GM21515 (cell line): ENCODE measurements at regions not wholly inside any gene's neighbourhood (a gene's known extent, or its start where the extent isn't known, plus 50 kb on each side); places are given as distances from the start of the nearest gene placed in this dataset.
"Not testable (repeated sequence)": the region's sequence is repeated elsewhere in the genome, so short reads cannot be mapped to it uniquely, and the experiment has no call there.

Experiments used
- ATAC-seq: cut with Tn5 transposase; IDR thresholded peaks from one replicate; pipeline ENCODE4 v1.9.1; 2021; ENCODE audit not compliant: unreplicated experiment

DNA sequence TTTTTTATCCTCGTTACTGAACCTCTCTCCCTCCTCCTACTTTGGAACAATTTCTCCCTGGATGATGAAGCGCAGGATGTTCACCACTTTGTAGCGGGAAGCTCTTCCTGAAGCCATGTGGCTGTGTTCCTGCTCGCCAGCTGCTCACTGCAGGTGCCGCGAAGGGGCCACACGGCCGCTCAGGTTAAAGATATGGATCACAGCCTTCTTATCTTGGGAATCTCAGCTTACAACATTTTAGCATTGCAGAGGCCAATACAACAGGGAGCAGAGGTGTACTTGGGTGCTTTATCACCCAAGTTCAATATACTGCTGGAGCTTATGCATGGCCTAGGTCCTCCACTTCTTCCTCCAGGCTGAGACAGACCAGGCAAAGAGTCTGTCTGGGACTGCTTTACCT, 201.2 kb upstream of the G2E3 start:
- ATAC-seq: no peak

DNA sequence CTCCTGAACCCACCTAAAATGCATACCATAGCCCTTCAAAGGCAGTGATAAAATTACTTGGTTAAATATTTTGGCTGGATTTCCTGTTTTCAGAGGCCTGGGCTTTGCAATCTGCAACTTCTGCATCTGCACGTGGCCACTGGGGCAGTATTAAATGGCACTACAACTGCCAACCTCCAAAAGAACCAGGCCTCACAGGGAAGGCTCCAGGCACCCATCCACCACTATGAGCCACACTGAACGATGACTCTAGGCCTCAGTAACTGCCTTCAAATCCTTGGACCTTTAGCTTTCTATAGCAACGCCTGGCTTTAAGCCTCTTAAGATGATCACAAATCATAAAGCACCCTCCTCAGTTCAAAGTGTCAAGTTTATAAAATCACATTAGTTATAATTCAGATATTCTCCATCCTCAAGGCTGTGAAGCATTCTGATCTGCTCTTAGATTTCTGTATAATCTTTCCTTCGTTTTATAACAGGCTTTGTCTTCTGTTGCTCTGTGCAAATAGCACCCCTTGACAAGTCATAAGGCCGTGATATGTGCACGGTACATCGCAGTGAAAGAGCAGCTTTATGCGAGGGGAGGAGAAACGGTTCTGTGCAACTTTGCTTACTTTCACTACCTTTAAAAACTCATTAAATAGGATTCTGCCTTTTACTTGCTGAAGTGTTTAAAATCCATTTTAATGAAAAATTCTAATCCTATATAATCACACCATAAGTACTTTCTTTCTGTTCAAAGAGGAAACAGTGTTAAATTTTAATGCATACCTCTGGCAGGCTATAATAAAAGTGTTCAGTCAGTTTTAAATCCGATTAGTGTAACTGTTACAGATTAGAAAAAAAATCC, 196.4 kb upstream of the G2E3 start:
- ATAC-seq: no peak

DNA sequence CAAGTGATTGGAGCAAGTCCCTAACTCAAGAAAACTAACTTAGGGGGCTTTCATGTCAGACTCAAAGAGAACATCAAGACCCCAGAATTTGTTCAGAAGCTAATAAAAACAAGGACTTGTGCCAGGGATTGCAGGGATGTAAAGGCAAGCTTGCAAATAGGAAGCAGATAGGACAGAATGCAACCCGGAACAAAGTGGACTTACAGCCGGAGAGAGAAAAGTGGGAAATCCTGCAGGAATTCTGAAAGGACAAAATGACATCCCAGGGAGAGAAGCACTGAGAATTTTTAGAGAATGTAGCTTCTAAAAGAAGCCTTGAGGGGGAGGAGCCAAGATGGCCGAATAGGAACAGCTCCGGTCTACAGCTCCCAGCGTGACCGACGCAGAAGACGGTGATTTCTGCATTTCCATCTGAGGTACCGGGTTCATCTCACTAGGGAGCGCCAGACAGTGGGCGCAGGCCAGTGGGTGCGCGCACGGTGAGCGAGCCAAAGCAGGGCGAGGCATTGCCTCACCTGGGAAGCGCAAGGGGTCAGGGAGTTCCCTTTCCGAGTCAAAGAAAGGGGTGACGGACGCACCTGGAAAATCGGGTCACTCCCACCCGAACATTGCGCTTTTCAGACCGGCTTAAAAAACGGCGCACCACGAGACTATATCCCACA, 195.6 kb upstream of the G2E3 start:
- ATAC-seq: not testable (repeated sequence)

DNA sequence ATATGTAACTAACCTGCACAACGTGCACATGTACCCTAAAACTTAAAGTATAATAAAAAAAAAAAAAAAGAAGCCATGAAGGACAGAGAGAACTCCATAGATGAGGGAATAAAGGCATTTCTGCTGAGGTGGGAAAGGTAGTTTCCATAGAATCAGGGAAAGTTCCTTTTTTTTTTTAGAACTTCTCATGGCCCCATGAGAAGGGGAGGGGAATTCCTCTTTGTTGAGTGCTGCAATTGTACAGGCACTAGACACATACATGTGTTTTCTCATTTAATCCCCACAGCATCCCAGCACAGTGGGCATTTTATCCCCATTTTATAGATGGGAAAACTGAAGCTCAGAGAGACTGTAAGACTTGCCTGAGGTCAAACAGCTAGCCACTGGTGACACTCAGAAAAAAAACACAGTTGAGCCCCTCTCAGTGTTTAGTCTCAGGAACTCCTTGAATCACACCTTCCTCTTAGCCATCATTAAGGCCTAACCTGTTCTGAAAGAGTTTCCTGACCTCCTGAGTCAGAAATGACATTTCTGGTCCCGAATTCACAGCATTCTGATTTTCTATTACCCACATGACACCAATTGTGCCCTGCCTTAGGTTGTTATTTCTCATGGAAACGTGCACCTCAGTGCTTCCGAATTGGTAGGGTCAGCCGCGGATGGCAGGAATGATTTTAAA, 189.3 kb upstream of the G2E3 start:
- no peak for ATAC-seq

DNA sequence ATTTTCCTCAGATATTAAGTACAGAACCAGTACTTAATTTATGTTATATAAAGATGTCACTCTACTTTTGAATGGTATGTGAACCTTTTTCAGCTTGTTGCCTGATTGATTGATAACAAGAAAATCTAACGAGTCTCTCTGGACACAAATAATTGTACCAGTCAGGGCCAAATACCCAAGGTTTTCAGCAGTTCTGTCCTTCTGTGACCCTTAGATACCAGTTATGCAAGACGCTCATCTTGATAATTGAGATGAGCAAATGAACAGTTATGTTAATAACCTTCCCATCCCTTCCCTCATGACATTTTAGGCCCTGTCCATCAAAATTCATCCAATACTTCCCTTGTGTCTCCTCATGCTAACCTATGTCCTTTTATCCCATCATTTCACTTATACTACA, 185.9 kb upstream of the G2E3 start:
- ATAC-seq: no peak

DNA sequence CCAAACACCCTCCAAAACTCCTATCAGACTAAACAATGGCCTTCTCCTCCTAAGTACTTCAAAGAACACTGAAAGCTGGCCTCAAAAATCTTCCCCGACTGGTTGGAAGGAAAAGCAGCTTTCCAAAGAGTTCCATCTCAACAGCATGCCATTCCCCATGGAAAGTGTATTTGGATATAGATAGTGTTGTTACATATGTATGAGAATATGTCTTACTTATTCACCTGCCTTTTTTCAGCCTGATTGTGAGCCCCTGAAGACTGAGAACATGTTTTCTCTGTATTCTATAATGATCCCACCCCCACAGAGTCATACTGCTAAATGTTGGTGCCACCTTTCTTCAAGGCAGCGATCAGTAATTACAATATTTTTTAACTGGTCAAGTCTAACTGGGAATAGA, 185.4 kb upstream of the G2E3 start:
- no peak for ATAC-seq

DNA sequence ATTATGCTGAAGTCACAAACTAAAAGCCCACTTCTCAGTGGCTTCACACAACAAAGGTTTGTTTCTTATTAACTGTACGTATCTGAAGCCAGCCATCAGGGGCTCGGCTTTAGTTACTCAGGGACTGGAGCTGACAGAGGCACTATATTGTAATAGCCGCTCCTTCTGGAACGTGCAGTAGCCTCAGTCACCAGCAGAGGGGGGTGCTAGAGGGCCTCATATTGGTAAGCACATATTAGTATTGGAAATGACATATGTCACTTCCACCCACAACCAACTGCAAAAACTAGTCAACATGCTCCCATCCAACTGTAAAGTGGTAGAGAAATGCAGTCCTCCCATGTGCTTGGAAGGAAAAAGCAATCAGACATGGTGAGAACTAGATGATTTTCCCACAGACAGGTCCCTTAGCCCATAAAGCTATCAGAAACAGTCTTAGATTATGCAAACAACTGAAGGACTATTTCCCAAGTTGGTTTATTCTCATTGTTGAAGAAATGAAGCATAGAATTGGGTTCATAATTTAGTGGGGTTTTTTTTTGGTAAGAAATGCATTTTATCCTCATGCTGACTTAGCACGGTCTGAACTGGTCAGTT, 183.6 kb upstream of the G2E3 start:
- peak; percentile 96 for ATAC-seq

DNA sequence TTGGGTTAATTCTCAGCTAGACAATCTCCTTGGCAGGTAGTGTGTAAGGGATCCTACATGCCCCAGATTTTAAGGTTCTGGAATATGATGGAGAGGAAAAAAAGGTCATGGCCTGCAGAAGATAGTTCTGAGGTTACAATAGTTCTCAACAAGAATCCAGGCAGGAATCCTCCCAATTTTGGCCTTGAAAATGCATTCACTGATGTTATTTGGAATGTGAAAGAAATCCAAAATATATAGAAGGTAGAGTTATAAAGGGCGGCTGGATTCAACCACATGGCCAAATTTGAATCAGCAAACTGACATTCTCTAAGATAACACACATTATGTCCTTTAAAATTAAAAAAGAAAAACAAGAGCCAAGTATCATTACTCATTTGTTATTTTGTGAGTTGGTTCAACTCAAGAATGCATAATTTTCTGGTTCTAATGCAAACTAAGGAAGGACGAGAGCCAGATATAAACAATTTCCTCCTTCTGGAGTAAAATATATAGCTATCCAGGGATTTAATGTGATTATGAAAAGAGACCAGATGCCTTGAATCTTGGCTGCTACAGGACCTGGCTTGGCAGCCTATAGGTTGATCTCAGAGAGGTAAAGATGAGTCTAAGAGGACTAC, 177.0 kb upstream of the G2E3 start:
- ATAC-seq: no peak

DNA sequence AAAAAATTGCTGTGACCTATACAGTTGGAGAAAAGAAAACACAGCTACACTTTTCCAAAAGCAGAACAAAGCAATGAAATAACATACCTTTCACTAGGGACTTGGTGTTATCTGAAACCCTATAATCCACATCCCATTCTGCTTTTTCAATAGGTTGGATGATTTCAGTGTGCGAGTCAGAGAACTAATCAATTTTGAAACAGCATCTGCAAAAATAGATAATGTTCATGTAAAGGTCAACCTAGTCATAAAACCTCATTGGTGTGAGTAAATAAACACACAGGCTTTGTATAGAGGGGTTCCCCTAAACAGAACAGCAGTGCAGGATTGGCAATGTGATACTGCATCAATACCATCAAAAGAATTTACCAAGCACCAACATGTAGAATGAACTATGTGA, 173.0 kb upstream of the G2E3 start:
- no peak for ATAC-seq

DNA sequence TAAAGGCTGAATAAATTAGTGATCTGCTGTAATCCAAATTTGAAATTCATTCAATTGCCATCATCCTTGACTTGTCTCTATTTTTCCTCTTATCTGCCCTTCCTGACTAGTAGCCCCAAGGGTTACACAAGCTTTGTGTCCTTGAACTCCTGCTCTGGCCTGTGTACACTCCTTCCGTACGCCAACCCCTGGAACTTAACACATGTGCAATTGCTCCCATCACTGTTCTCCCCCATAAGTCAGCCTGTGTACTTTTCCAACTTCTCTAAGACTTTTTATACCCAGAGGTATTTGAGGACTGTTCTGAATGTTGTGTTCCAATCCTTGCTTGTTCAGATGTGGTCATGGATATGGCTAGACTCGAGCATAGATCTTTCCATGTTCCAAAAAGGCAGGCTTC, 171.1 kb upstream of the G2E3 start:
- no peak for ATAC-seq

DNA sequence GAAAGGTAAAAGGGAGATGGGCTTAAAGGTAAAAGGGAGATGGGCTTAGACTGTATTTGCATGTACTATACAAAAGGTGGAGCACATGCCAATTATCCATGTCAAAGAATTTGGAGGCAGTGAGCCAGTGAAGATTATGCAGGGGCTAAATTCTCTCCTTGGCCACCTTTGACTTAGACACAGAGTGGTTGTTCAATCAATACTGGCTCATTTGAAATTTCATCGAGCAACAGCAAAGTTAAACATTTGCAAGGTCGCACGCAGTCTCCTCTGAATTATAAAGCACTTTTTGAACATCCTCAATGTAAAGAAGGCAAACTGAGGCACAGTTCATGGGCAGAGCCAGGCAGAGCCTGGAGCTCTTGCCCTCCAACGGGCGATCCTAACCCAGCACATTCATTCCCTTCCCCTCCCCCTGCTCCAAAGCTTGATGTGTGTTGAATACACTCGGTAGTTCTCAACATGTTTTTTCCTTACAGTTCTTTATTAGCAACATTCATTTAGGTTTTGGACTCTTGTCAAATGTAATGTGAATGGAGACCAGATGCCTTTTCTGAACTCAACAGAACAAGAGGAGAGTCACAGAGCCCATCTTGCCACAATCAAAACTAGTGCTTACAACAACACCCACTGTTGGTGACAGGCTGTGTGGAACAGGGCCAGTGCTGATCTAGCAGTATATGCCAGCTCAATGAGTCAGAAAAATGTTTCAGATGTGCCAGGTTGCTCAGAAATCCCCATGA, 169.7 kb upstream of the G2E3 start:
- ATAC-seq: no peak

DNA sequence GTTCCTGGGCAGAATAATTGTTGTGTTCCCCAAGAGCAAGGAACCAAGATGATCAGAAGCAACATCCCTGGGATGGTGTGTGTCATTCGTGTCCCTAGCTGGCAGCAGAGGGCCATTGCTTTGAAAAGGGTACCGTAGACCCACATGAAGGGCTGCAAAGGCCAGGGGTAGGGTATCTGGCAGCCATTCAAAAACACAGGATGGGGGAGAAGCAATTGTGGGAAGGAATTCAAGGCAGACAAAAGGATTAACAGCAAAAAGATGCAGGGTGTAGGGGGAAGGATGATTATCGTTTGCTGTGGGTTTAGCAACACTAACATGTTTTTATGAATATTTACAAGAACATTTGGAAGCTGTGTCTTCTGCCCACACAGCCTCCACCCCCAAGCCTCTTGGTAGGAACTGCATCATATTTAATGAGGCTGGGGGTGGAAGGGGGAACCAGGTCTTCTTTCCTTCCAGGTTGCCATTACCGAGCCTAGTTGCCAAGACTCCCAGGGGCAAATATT, 169.0 kb upstream of the G2E3 start:
- ATAC-seq: no peak

DNA sequence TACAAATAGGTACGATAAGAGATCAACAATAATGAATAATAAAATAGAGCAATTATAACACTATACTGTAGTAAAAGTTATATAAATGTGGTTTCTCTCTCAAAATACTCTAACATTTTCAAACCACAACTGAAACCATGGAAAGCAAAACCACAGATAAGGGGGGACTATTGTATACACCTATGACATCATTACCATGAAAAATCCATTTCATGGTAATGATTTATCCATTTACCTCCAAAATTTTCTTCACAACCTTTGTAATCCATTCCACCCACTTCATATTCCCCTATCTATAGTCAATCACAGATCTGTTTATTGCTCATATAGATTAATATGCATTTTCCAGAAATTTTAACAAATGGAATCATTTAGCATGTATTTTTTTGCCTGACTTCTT, 163.9 kb upstream of the G2E3 start:
- ATAC-seq: no peak

DNA sequence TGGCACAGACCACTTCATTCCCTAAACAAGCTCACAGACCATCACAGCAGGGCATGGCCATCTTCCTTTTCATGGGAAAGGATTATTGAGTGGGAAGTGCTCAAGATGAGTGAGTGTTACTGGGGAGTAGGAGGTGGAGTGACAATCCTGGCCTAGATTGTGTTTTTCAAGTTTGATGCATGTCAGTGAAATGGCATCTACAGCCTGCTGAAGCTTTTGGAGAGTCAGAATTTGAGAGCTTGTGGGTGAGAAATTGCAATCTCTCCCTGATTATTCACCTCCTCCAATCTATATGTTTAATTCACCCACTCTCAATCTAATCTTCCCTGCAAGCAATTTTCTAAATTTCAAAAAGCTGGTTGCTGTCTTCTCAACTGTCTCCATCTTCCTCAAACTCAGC, 156.1 kb upstream of the G2E3 start:
- ATAC-seq: no peak

DNA sequence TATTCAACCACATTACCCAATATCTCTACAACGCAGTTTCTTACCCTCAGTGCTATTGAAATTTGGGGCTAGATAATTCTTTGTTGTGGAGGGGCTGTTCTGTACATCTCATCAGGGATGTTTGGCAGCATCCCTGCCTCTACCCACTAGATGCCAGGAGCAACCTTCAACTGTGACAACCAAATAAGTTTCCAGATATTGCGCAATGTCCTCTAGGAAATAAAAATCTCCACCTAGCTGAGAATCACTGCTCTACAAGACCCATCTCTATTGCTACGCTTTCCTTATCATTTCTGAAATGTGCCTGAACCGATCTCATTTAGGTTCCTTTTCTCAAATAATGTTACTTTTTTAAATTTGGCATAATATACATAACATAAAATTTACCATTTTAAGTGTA, 155.2 kb upstream of the G2E3 start:
- ATAC-seq: no peak

DNA sequence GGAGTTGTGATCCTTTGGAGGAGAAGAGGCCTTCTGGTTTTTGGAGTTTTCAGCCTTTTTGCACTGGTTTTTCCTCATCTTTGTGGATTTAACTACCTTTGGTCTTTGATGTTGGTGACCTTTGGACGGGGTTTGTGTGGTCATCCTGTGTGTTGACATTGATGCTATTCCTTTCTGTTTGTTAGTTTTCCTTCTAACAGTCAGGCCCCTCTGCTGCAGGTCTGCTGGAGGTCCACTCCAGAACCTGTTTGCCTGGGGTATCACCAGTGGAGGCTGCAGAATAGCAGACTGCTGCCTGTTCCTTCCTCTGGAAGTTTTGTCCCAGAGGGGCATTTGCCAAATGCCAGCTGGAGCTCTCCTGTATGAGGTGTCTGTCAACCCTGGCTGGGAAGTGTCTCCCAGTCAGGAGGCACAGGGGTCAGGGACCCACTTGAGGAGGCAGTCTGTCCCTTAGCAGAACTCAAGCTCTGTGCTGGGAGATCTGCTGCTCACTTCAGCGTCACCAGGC, 149.4 kb upstream of the G2E3 start:
- not testable (repeated sequence) for ATAC-seq

DNA sequence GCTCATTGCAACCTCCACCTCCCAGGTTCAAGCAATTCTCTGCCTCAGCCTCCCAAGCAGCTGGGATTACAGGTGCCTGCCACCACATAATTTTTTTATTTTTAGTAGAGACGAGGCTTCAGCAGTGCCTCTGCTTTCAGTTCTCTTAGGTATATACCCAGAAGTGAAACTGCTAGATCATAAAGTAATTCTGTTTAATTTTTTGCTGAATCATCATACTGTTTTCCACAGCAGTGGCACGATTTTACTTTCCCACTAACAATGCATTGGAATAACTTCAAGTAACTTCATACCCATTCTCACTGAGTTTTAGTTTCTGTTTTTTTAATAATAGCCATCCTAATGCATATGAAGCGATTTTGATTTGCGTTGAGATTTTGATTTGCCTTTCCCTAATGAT, 148.0 kb upstream of the G2E3 start:
- no peak for ATAC-seq

DNA sequence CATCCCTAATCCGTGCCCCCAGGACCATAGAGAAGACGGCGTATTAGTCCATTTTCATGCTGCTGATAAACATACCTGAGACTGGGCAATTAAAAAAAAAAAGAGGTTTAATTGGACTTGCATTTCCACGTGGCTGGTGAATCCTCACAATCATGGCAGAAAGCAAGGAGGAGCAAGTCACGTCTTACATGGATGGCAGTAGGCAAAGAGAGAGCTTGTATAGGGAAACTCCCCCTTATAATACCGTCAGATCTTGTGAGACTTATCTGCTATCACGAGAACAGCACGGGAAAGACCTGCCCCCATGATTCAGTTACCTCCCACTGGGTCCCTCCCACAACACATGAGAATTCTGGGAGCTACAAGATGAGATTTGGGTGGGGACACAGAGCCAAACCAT, 145.8 kb upstream of the G2E3 start:
- not testable (repeated sequence) for ATAC-seq

DNA sequence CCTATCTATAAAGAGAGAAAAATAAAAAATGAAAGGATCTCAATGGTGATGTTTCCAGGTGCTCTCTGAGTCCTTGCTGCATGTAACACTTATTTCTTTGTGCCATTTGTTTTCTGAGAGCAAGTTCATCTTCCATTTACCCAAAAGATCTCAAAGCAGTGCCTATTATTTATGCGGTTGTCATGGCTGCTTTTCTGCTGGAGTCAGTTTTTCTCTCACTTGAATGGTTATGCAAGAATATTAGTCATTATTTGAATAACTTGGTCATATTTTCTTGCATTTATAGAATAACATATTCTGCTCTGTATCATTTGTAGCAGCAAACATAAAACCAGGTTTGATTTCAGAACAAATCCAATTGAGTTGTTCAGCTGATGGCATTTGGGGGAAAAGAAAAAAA, 141.8 kb upstream of the G2E3 start:
- ATAC-seq: no peak

DNA sequence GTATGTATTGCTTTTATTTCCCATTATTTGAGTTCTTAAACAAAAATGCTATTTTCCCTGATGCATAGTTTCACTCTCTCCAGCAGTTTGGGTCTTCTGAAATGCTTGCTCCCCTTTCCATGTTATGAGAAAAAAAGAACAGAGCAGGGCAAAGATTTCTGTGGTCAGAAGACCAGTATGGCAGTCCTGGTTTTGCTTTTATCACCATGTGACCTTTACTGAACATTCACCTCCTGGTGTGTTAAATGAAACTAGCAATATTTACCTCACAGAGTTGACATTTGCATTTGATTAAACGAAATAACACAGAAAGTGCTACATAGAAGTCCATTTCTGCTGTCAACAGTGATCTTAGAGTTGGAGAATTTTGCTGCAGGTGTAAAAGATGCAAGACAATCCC, 141.0 kb upstream of the G2E3 start:
- ATAC-seq: no peak
